Brain microvascular endothelial cell (primary cell): ENCODE measurements at regions not wholly inside any gene's neighbourhood (a gene's known extent, or its start where the extent isn't known, plus 50 kb on each side); places are given as distances from the start of the nearest gene placed in this dataset.
"Not testable (repeated sequence)": the region's sequence is repeated elsewhere in the genome, so short reads cannot be mapped to it uniquely, and the experiment has no call there.

ENCODE experiments used
- DNase-seq: peaks from one replicate; pipeline ENCODE4 v3.0.0-alpha.2; 2020
- H3K27ac ChIP-seq: fragments of 250-450 bp; sonication (Bioruptor Pico); 2 replicates; pipeline ENCODE4 v1.5.1; 2020; ENCODE audit warnings: mild to moderate bottlenecking, moderate library complexity
- H3K27me3 ChIP-seq: fragments of 250-450 bp; sonication (Bioruptor Pico); replicated peaks from 2 replicates; pipeline ENCODE4 v1.5.1; 2020; ENCODE audit warnings: mild to moderate bottlenecking
- H3K36me3 ChIP-seq: fragments of 250-450 bp; sonication (Bioruptor Pico); replicated peaks from 2 replicates; pipeline ENCODE4 v1.5.1; 2020; ENCODE audit warnings: mild to moderate bottlenecking
- H3K4me3 ChIP-seq: 2 replicates; pipeline ENCODE4 v1.5.1; 2011; ENCODE audit warnings: low read depth, mild to moderate bottlenecking, control low read depth, low read length, moderate library complexity
- in situ Hi-C: cut with HindIII; loops from 2 replicates; pipeline ENCODE4 v1.10.0; 2017; ENCODE audit warnings: low sequenced_read_pairs, low pct_ligation_motif_present
- TF ChIP-seq, protein P1 (sequence below): IDR thresholded peaks from 2 replicates; pipeline ENCODE4 v1.5.1; 2011; ENCODE audit warnings: low read depth, mild to moderate bottlenecking, moderate library complexity, low read length, control low read depth, inconsistent platforms; ENCODE audit errors: missing control alignments

DNA sequence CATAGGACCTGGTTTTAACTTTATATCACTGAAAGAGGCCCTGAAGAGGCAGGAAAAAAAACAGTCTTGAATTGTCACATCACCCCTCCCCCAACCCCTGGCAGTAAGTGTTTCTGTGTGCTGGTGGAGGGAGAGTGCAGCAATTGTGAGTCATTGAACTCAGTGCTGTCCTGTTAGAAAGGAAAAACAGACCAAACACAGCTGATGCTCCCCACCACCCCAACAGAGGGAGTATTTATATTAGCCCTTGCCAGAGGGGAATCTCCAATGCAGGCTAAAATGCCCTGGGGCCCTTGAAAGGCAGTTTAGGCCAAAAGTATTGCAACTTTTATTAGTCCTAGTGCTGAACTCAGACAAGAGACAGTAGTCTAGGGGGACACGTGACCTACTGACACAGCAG, 197.8 kb upstream of the AGTR2 start:
- TF ChIP-seq, protein P1, sequence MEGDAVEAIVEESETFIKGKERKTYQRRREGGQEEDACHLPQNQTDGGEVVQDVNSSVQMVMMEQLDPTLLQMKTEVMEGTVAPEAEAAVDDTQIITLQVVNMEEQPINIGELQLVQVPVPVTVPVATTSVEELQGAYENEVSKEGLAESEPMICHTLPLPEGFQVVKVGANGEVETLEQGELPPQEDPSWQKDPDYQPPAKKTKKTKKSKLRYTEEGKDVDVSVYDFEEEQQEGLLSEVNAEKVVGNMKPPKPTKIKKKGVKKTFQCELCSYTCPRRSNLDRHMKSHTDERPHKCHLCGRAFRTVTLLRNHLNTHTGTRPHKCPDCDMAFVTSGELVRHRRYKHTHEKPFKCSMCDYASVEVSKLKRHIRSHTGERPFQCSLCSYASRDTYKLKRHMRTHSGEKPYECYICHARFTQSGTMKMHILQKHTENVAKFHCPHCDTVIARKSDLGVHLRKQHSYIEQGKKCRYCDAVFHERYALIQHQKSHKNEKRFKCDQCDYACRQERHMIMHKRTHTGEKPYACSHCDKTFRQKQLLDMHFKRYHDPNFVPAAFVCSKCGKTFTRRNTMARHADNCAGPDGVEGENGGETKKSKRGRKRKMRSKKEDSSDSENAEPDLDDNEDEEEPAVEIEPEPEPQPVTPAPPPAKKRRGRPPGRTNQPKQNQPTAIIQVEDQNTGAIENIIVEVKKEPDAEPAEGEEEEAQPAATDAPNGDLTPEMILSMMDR: no peak

DNA sequence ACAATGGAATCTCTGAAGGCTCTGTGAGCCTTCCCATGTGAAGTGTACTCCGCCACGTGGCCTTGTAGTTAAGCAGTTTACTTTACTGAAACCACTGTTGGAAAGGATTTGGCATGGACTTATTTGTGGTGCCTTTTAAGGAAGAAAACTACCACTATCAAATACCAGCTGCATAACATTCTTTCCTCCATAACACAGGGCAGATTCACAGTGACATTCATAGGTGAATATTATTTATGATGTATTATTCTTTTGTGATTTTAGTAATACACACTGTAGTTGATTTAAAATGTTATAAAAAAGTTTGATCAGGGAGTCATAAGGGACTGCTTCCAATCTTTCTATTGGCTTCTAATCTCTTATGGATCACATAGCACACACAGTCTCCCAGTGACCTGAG, 192.5 kb upstream of the AGTR2 start:
- no peak overlapping the region for H3K27ac ChIP-seq

More for the DNA sequence above, 197.8 kb upstream of the AGTR2 start:
- Histone ChIP-seq H3K27me3 (no peaks in the 10 kb centered on the region), H3K4me3 (no peak overlapping the region), H3K36me3 (no peaks in the 10 kb centered on the region), H3K27ac (no peak overlapping the region)
- no peak for DNase-seq
- in situ Hi-C loops: no loop called here

DNA sequence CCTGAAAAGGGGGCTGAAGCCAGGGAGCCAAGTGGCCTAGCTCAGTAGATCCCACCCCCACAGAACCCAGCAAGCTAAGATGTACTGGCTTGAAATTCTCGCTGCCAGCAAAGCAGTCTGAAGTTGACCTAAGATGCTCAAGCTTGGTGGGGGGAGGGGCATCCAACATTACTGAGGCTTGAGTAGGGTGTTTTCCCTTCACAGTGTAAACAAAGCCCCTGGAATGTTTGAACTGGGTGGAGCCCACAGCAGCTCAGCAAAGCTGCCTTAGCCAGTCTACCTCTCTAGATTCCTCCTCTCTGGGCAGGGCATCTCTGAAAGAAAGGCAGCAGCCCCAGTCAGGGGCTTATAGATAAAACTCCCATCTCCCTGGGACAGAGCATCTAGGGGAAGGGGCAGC, 187.4 kb upstream of the AGTR2 start:
- H3K27me3 ChIP-seq, H3K27ac ChIP-seq, H3K36me3 ChIP-seq, DNase-seq, in situ Hi-C loops, H3K4me3 ChIP-seq: not testable (repeated sequence)

More for the DNA sequence above, 192.5 kb upstream of the AGTR2 start:
- Histone ChIP-seq H3K27me3 (no peaks in the 10 kb centered on the region), H3K36me3 (no peaks in the 10 kb centered on the region), H3K4me3 (no peak overlapping the region)
- TF ChIP-seq, protein P1: no peak
- DNase-seq: no peak
- in situ Hi-C loops: no loop called here

DNA sequence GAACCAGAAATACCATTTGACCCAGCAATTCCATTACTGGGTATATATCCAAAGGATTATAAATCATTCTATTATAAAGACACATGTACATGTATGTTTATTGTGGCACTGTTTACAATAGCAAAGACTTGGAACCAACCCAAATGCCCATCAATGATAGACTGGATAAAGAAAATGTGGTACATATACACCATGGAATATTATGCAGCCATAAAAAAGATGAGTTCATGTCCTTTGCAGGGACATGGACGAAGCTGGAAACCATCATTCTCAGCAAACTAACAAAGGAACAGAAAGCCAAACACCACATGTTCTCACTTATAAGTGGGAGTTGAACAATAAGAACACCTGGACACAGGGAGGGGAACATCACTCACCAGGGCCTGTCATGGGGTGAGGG, 183.1 kb upstream of the AGTR2 start:
- DNase-seq, H3K27me3 ChIP-seq, H3K36me3 ChIP-seq, H3K27ac ChIP-seq, H3K4me3 ChIP-seq, in situ Hi-C loops: not testable (repeated sequence)

DNA sequence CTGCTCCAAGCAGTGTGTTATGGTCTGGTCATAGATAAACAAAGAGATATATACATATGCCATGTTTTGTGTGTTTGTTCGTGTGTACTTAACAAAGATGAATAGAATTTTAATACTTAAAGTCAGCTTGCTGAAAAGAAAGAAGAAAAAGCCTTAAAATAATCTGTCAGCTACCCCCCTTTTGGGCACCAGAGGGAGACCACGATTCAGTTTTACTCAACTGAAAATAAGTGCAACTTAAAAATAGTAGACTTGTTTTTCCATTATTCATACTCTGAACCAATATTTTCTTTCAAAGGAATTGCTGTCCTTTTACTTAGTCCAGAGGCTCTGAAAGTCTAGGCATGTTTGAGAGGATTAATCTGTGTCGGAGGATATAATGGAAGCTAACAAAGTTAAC, 181.7 kb upstream of the AGTR2 start:
- in situ Hi-C loops: no loop called here
- H3K27me3 ChIP-seq: no peaks in the 10 kb centered on the region
- no peaks in the 10 kb centered on the region for H3K36me3 ChIP-seq
- H3K27ac ChIP-seq: no peak overlapping the region
- no peak overlapping the region for H3K4me3 ChIP-seq
- DNase-seq: no peak
- TF ChIP-seq, protein P1: peak; percentile 32

DNA sequence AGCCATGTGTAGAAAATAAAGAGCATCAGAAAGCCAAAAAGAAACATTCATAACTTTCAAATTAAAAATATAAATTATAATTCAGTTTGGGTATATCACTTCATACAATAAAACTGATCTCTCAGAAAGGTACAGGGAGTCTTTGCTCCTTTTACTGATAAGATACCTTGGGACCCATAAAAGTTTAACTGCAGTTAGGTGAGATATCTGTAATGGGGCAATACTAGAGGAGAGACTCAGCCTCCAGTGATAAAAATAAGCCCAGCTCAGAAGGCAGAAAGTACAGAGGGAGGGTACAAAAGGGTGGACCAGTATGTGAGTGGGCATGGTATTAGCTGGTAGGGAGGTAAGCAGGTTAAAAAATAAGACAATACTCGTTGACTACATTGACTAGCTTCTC, 180.9 kb upstream of the AGTR2 start:
- Histone ChIP-seq H3K36me3 (no peaks in the 10 kb centered on the region), H3K4me3 (no peak overlapping the region), H3K27ac (no peak overlapping the region), H3K27me3 (no peaks in the 10 kb centered on the region)
- TF ChIP-seq, protein P1: no peak
- DNase-seq: no peak
- in situ Hi-C loops: no loop called here

DNA sequence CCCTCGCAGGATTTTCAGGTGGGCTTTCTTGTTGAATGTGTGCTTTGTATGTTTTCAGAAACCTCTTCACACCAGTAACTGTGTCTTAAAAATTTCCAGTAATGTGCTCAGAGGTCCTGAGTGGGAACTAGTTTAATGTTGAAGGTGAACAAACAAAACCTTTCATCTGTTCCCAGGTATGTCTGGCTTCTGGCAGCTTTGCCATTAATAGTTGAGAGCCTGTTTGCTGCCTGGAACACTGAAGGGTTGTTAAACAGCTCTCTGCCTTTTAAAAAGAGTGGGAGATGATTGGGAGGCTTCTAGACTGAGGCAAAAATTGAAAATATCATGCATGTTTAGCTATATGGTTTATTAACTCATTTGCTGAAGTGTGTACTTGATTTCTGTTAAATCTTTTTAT, 161.2 kb upstream of the AGTR2 start:
- no peak for DNase-seq
- no peak overlapping the region for H3K27ac ChIP-seq
- H3K4me3 ChIP-seq: no peak overlapping the region
- in situ Hi-C loops: no loop called here
- no peaks in the 10 kb centered on the region for H3K36me3 ChIP-seq
- H3K27me3 ChIP-seq: peaks cover 5% of the 10 kb centered on the region
- TF ChIP-seq, protein P1: no peak
